Stomach (tissue), 8 donors: ENCODE measurements at regions not wholly inside any gene's neighbourhood (a gene's known extent, or its start where the extent isn't known, plus 50 kb on each side); places are given as distances from the start of the nearest gene placed in this dataset.

ENCODE experiments used
- DNase-seq, 2 donors: peaks; one replicate each; pipeline versions ENCODE4 v3.0.0 to v3.0.0-alpha.2; 2013 to 2019
- H3K27ac ChIP-seq, 5 donors: fragments of 200-600 bp in 4 of 5; sonication (generic) in 4 of 5; one replicate each; pipeline ENCODE4 v1.5.1; 2013 to 2019; ENCODE audit warnings: mild to moderate bottlenecking in 1 of 5, moderate library complexity in 1 of 5
- H3K27me3 ChIP-seq, 3 donors: fragments of 200-600 bp; sonication (generic); one replicate each; pipeline ENCODE4 v1.5.1; 2017 to 2019; ENCODE audit warnings: mixed run types in 1 of 3
- H3K36me3 ChIP-seq, 4 donors: fragments of 200-600 bp; sonication (generic); 1 replicate in 3 of 4; 2 replicates in 1 of 4; pipeline ENCODE4 v1.5.1; 2016 to 2019
- H3K4me1 ChIP-seq, 4 donors: fragments of 200-600 bp; sonication (generic); one replicate each; pipeline ENCODE4 v1.5.1; 2016 to 2019
- H3K4me3 ChIP-seq, 4 donors: fragments of 200-600 bp; sonication (generic) in 3 of 4; one replicate each; pipeline ENCODE4 v1.5.1; 2016 to 2019; ENCODE audit warnings: mild to moderate bottlenecking in 1 of 4
- H3K9me3 ChIP-seq, 4 donors: fragments of 200-600 bp; sonication (generic); one replicate each; pipeline ENCODE4 v1.5.1; 2016 to 2019
- CTCF ChIP-seq, 7 experiments: fragments of 450-650 bp in 4 of 7; fragments of 200-600 bp in 3 of 7; sonication (generic) in 3 of 7; IDR thresholded peaks; one replicate each; pipeline ENCODE4 v1.5.1; 2016 to 2019; ENCODE audit warnings: antibody characterized with exemption in 7 of 7, control low read depth in 2 of 7, mild to moderate bottlenecking in 1 of 7
- EP300 ChIP-seq: sonication (generic); formaldehyde crosslinking; IDR thresholded peaks from one replicate; pipeline ENCODE4 v1.6.1; 2017; ENCODE audit warnings: antibody characterized with exemption
- POLR2A ChIP-seq, 4 donors: fragments of 450-650 bp; IDR thresholded peaks; one replicate each; pipeline ENCODE4 v1.6.1; 2016; ENCODE audit warnings: antibody characterized with exemption in 4 of 4, control low read depth in 2 of 4, mild to moderate bottlenecking in 1 of 4, moderate library complexity in 1 of 4
- POLR2AphosphoS5 ChIP-seq, 3 donors: sonication (generic); formaldehyde crosslinking; IDR thresholded peaks; one replicate each; pipeline ENCODE4 v1.6.1; 2016; ENCODE audit warnings: antibody characterized with exemption in 3 of 3
- WGBS, 5 donors: extraction: QIAGEN DNeasy Blood & Tissue Kit in 3 of 5; methylation state at CpG; one replicate each; pipeline versions ENCODE4 v1.1.5 to v1.1.7; 2013 to 2018; 5-methylcytosine and 5-hydroxymethylcytosine counted together
- intact Hi-C: fragments of 100-400 bp; cut with DNase I; formaldehyde crosslinking; loops from one replicate; pipeline ENCODE4 v1.15.1; 2023; ENCODE audit warnings: low total_unique reads
- donor health status: healthy with polysubstance abuse.
- donor health status: Bipolar disorder and iron deficiency.
- donor health status: healthy.

- intact Hi-C loops: no loop called here
- H3K27ac ChIP-seq: no peak overlapping the region
Measured at GRCh38 chr18:34492652-34493051, 217.4 kb upstream of the DTNA start.

GRCh38 chr18:34493099-34493544 lies 217.0 kb upstream of the DTNA start:
- 1 to 5% (median 1%) methylated on average over 15 to 18 of the region's 18 CpGs for WGBS, 5 donors

More at GRCh38 chr18:34492652-34493051, 217.4 kb upstream of the DTNA start:
- Histone ChIP-seq H3K4me3 (peak overlapping the region in 3 of 4 donors; percentile 46 to 61 (median 54)), H3K4me1 (peaks cover 5 to 23% (median 14%) of the 10 kb centered on the region in 4 donors), H3K27me3 (peaks cover 0 to 40% (median 16%) of the 10 kb centered on the region in 3 donors), H3K9me3 (no peaks in the 10 kb centered on the region), H3K36me3 (no peaks in the 10 kb centered on the region)
- TF ChIP-seq POLR2A (IDR thresholded peaks at IDR 0.05) (no peak), POLR2AphosphoS5 (IDR thresholded peaks at IDR 0.05) (no peak), EP300 (no peak)
- DNase-seq: peak in 1 of 2 donors; percentile 17

GRCh38 chr18:34493566-34494358 lies 216.3 kb upstream of the DTNA start:
- no peaks in the 10 kb centered on the region for H3K36me3 ChIP-seq
- WGBS, 5 donors: 1 to 3% (median 1%) methylated on average over 34 to 101 of the region's 101 CpGs; no CpG with 5 or more reads in 1 of the 5 donors
- H3K9me3 ChIP-seq: no peaks in the 10 kb centered on the region
- H3K27me3 ChIP-seq: peaks cover 0 to 40% (median 16%) of the 10 kb centered on the region in 3 donors
- peak overlapping the region in 3 of 5 donors; percentile 55 to 81 (median 79) for H3K27ac ChIP-seq
- H3K4me3 ChIP-seq: peak overlapping the region; percentile 46 to 61 (median 50)
- intact Hi-C loops: no loop called here
- peak in 1 of 2 donors; percentile 68 for DNase-seq
- peaks cover 5 to 23% (median 14%) of the 10 kb centered on the region in 4 donors for H3K4me1 ChIP-seq
- no peak for TF ChIP-seq POLR2AphosphoS5 (IDR thresholded peaks at IDR 0.05)
- TF ChIP-seq POLR2A (IDR thresholded peaks at IDR 0.05): no peak
- TF ChIP-seq EP300: no peak
- TF ChIP-seq CTCF (IDR thresholded peaks at IDR 0.05): no peak

More at GRCh38 chr18:34493099-34493544, 217.0 kb upstream of the DTNA start:
- Histone ChIP-seq H3K27ac (peak overlapping the region in 4 of 5 donors; percentile 43 to 81 (median 67)), H3K4me3 (peak overlapping the region; percentile 46 to 61 (median 50)), H3K36me3 (no peaks in the 10 kb centered on the region), H3K27me3 (peaks cover 0 to 40% (median 16%) of the 10 kb centered on the region in 3 donors), H3K9me3 (no peaks in the 10 kb centered on the region), H3K4me1 (peaks cover 5 to 23% (median 14%) of the 10 kb centered on the region in 4 donors)
- TF ChIP-seq EP300 (no peak), CTCF (IDR thresholded peaks at IDR 0.05) (no peak), POLR2AphosphoS5 (IDR thresholded peaks at IDR 0.05) (no peak), POLR2A (IDR thresholded peaks at IDR 0.05) (no peak)
- intact Hi-C loops: no loop called here
- DNase-seq: peak; percentile 28 to 91

- Histone ChIP-seq H3K4me1 (peaks cover 5 to 23% (median 14%) of the 10 kb centered on the region in 4 donors), H3K27me3 (peaks cover 0 to 40% (median 16%) of the 10 kb centered on the region in 3 donors), H3K36me3 (no peaks in the 10 kb centered on the region), H3K9me3 (no peaks in the 10 kb centered on the region), H3K4me3 (peak overlapping the region; percentile 46 to 61 (median 50)), H3K27ac (peak overlapping the region in 2 of 5 donors; percentile 79 to 81)
- DNase-seq: peak in 1 of 2 donors; percentile 29
- 6 to 12% (median 7%) methylated on average over 12 to 16 of the region's 16 CpGs for WGBS, 5 donors
- TF ChIP-seq POLR2A (IDR thresholded peaks at IDR 0.05): no peak
- no peak for TF ChIP-seq POLR2AphosphoS5 (IDR thresholded peaks at IDR 0.05)
- no peak for TF ChIP-seq EP300
- TF ChIP-seq CTCF (IDR thresholded peaks at IDR 0.05): no peak
- intact Hi-C loops: no loop called here
Measured at GRCh38 chr18:34494359-34494696, 215.8 kb upstream of the DTNA start.
